OCI-LY1 (cell line): ENCODE measurements at regions not wholly inside any gene's neighbourhood (a gene's known extent, or its start where the extent isn't known, plus 50 kb on each side); places are given as distances from the start of the nearest gene placed in this dataset.

Experiments
- H2AFZ ChIP-seq: fragments of 200-600 bp; sonication (generic), shearing (Covaris generic); 2 replicates; pipeline ENCODE4 v1.6.0; 2014; ENCODE audit warnings: antibody characterized with exemption, mild to moderate bottlenecking, low read length
- H3F3A ChIP-seq: fragments of 200-600 bp; sonication (generic), shearing (Covaris generic); 2 replicates; pipeline ENCODE4 v1.6.0; 2014; ENCODE audit warnings: mild to moderate bottlenecking, antibody characterized with exemption, low read length, moderate library complexity; ENCODE audit not compliant: insufficient read depth
- H3K27ac ChIP-seq: fragments of 200-600 bp; sonication (generic); 2 replicates; pipeline ENCODE4 v1.5.1; 2014; ENCODE audit warnings: low read length, mixed run types, mild to moderate bottlenecking, low read depth; ENCODE audit not compliant: poor library complexity, severe bottlenecking
- H3K27me3 ChIP-seq: fragments of 200-600 bp; sonication (generic); 2 replicates; pipeline ENCODE4 v1.6.0; 2014; ENCODE audit warnings: antibody characterized with exemption, mild to moderate bottlenecking, low read length, moderate library complexity; ENCODE audit not compliant: insufficient read depth
- H3K36me3 ChIP-seq: fragments of 200-600 bp; sonication (generic); 2 replicates; pipeline ENCODE4 v1.6.1; 2014; ENCODE audit warnings: mild to moderate bottlenecking, antibody characterized with exemption, low read length, moderate library complexity, mixed read lengths; ENCODE audit not compliant: insufficient read depth
- H3K4me1 ChIP-seq: fragments of 200-600 bp; sonication (generic); 2 replicates; pipeline ENCODE4 v1.5.1; 2014; ENCODE audit warnings: mild to moderate bottlenecking, low read length, moderate library complexity; ENCODE audit not compliant: insufficient read depth, severe bottlenecking
- H3K4me2 ChIP-seq: fragments of 200-600 bp; sonication (generic), shearing (Covaris generic); 2 replicates; pipeline ENCODE4 v1.6.1; 2014; ENCODE audit warnings: low read length
- H3K4me3 ChIP-seq: fragments of 200-600 bp; sonication (generic); 2 replicates; pipeline ENCODE4 v1.5.1; 2014; ENCODE audit warnings: low read length, low read depth, mild to moderate bottlenecking, mixed read lengths; ENCODE audit not compliant: poor library complexity, severe bottlenecking
- H3K79me2 ChIP-seq: fragments of 200-600 bp; shearing (Covaris generic); 2 replicates; pipeline ENCODE4 v1.6.1; 2016; ENCODE audit warnings: mixed run types, low read length, mixed read lengths; ENCODE audit not compliant: insufficient read depth
- H3K9ac ChIP-seq: fragments of 200-600 bp; sonication (generic), shearing (Covaris generic); 2 replicates; pipeline ENCODE4 v1.6.1; 2014; ENCODE audit warnings: mild to moderate bottlenecking, low read length, mixed read lengths
- H3K9me2 ChIP-seq: fragments of 200-600 bp; sonication (generic), shearing (Covaris generic); 2 replicates; pipeline ENCODE4 v1.6.1; 2014; ENCODE audit warnings: low read depth, mild to moderate bottlenecking, low read length, mixed read lengths
- H3K9me3 ChIP-seq: fragments of 200-600 bp; shearing (Covaris generic); 2 replicates; pipeline ENCODE4 v1.6.1; 2014; ENCODE audit warnings: low read length, mixed read lengths
- H4K20me1 ChIP-seq: fragments of 200-600 bp; sonication (generic), shearing (Covaris generic); 2 replicates; pipeline ENCODE4 v1.6.0; 2016; ENCODE audit warnings: mild to moderate bottlenecking, low read length; ENCODE audit not compliant: insufficient read depth
- CTCF ChIP-seq: fragments of 200-600 bp; sonication (generic), shearing (Covaris generic); IDR thresholded peaks from 2 replicates; pipeline ENCODE4 v1.5.1; 2017; ENCODE audit warnings: mild to moderate bottlenecking, antibody characterized with exemption, low read length, moderate library complexity, mixed read lengths
- EZH2 ChIP-seq: fragments of 200-600 bp; sonication (generic), shearing (Covaris generic); IDR thresholded peaks from 2 replicates; pipeline ENCODE4 v1.8.0; 2017; ENCODE audit warnings: borderline replicate concordance, mixed run types, mild to moderate bottlenecking, antibody characterized with exemption, low read length, moderate library complexity, mixed read lengths

GRCh38 chr11:121873766-121874165 lies 242.2 kb downstream of the BLID start:
- H3K4me3 ChIP-seq = no peak overlapping the region
- H3K9ac ChIP-seq = no peak overlapping the region
- no peaks in the 10 kb centered on the region for H3K9me3 ChIP-seq
- TF ChIP-seq CTCF (no peak), EZH2 (no peak)
- H4K20me1 ChIP-seq = no peaks in the 10 kb centered on the region
- no peak overlapping the region for H3K4me2 ChIP-seq
- H3F3A ChIP-seq = no peaks in the 10 kb centered on the region
- H3K79me2 ChIP-seq = no peaks in the 10 kb centered on the region
- H2AFZ ChIP-seq = no peak overlapping the region
- no peaks in the 10 kb centered on the region for H3K9me2 ChIP-seq
- H3K27ac ChIP-seq = no peak overlapping the region
- no peaks in the 10 kb centered on the region for H3K27me3 ChIP-seq
- no peaks in the 10 kb centered on the region for H3K4me1 ChIP-seq
- H3K36me3 ChIP-seq = no peaks in the 10 kb centered on the region

GRCh38 chr11:121872356-121872755 lies 243.7 kb downstream of the BLID start:
- Histone ChIP-seq H3K79me2 (no peaks in the 10 kb centered on the region), H3F3A (no peaks in the 10 kb centered on the region), H3K9ac (no peak overlapping the region)

GRCh38 chr11:121870206-121871045 lies 245.6 kb downstream of the BLID start:
- Histone ChIP-seq H4K20me1 (no peaks in the 10 kb centered on the region), H3K79me2 (no peaks in the 10 kb centered on the region), H3K4me3 (no peak overlapping the region), H3K27me3 (no peaks in the 10 kb centered on the region), H3K4me1 (no peaks in the 10 kb centered on the region), H3K9me2 (no peaks in the 10 kb centered on the region), H3F3A (no peaks in the 10 kb centered on the region), H3K27ac (no peak overlapping the region), H3K36me3 (no peaks in the 10 kb centered on the region), H3K9me3 (no peaks in the 10 kb centered on the region), H2AFZ (no peak overlapping the region), H3K9ac (no peak overlapping the region), H3K4me2 (no peak overlapping the region)
- TF ChIP-seq EZH2 (no peak), CTCF (no peak)

More at GRCh38 chr11:121872356-121872755, 243.7 kb downstream of the BLID start:
- no peak overlapping the region for H3K4me3 ChIP-seq
- no peak overlapping the region for H3K27ac ChIP-seq
- H3K36me3 ChIP-seq = no peaks in the 10 kb centered on the region
- H3K27me3 ChIP-seq = no peaks in the 10 kb centered on the region
- no peaks in the 10 kb centered on the region for H3K9me2 ChIP-seq
- H3K9me3 ChIP-seq = no peaks in the 10 kb centered on the region
- no peak overlapping the region for H2AFZ ChIP-seq
- no peaks in the 10 kb centered on the region for H4K20me1 ChIP-seq
- TF ChIP-seq CTCF = no peak
- TF ChIP-seq EZH2 = no peak
- H3K4me1 ChIP-seq = no peaks in the 10 kb centered on the region
- H3K4me2 ChIP-seq = no peak overlapping the region
